ENCODE measurements at regions not wholly inside any gene's neighbourhood (a gene's known extent, or its start where the extent isn't known, plus 50 kb on each side); places are given as distances from the start of the nearest gene placed in this dataset.

- no peak for DNase-seq (ENCODE audit: low read depth in 2 of 2)
Measured at GRCh38 chr4:27490315-27490714, 629.7 kb downstream of the STIM2 start.

GRCh38 chr4:27490766-27491165 is 630.1 kb downstream of the STIM2 start:
- DNase-seq (ENCODE audit: low read depth in 2 of 2), result no peak

GRCh38 chr4:27506401-27506800 is 645.8 kb downstream of the STIM2 start:
- DNase-seq (ENCODE audit: low read depth in 2 of 2), result no peak

GRCh38 chr4:27514711-27515110 is 654.1 kb downstream of the STIM2 start:
- no peak for DNase-seq (ENCODE audit: low read depth in 2 of 2)

DNA sequence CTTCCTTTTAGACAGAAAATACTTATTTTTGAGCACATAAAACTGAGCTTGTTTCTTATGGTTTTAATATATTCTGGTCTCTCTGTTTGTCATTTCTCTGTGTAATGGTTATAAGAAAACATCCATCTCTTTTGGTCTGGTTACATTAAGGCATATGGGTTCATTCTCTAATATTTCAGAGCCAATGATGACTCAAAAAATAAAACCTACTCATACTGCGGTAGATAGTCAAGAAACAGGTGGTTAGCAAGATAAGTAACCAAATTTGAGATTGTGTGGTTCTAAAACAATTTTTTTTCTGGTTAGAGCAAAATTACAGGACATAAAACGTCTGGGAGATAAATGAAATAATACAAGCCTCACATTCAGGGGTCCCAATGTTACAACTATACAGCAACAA is 654.5 kb downstream of the STIM2 start:
- no peak for DNase-seq (ENCODE audit: low read depth in 2 of 2)

DNA sequence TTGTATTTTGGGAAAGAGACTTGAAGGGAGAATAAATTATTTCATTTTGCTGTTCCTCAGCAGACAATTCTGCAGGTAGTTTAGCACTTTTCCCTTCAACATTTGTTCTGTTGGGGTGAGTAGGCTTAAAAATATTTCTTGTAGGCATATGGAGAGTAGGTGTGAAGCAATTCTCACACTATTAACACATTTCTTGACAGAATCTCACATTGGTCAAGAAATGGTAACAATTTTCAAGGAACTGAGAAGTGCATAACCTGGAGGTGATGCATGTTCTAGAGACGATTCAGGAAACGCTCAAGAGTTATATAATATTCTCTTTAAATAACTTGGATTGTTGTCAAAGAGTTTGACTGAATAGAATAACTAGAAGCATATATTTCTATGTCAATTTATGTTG is 658.2 kb downstream of the STIM2 start:
- no peak for DNase-seq (ENCODE audit: low read depth in 2 of 2)

GRCh38 chr4:27524224-27524623 is 663.6 kb downstream of the STIM2 start:
- DNase-seq (ENCODE audit: low read depth in 2 of 2), result no peak

DNA sequence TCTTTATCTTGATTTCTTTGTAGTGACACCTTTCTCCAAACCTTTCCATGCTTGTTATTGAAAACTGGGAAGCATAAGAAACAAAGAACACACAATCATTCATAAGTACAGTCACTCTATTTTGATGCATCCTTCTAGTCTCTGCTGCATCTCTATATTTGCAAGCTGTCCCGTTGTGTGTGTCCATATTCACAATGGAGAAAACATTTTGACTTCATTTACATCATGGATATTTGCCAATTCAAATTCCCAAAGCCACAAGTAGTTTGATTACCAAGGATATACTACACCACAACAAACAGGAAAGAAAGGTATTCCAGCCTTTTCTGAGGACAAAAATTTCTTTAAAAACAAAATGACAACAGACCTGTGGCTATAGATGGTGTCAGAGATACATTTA is 673.8 kb downstream of the STIM2 start:
- no peak for DNase-seq (ENCODE audit: low read depth in 2 of 2)

DNA sequence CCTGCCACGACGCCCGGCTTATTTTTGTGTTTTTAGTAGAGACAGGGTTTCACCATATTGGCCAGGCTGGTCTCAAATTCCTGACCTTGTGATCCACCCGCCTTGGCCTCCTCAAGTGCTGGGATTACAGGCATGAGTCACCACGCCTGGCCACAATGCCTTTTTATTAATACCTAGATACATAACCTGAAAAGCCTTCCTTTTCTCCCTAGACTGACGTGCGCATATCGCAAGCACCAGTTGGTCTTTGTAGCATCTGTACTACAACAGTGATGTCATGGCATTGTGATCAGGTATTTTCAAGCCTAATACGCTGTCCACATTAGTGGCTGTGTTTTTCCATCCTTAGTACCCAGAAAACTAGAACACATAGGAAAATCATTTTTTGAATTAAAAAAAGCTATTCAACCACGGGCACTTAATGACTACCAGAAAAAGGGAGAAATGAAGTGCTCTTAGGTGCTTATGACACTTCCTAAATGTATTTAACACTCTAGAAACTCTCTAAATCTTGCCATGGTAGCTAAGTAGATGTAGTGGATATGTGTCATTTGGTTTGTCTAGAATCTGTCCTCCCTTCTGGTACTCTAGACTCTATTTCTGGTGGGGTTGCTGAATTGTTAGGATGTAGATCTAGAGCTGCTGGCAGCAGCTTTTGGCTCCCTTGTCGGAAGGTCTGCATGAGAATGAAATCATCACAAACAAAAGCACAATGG is 707.8 kb downstream of the STIM2 start:
- DNase-seq (ENCODE audit: low read depth in 2 of 2), result no peak

GRCh38 chr4:27568952-27569319 is 708.3 kb downstream of the STIM2 start:
- no peak for DNase-seq (ENCODE audit: low read depth in 2 of 2)

GRCh38 chr4:27574743-27575142 is 714.1 kb downstream of the STIM2 start:
- DNase-seq (ENCODE audit: low read depth in 2 of 2), result no peak

DNA sequence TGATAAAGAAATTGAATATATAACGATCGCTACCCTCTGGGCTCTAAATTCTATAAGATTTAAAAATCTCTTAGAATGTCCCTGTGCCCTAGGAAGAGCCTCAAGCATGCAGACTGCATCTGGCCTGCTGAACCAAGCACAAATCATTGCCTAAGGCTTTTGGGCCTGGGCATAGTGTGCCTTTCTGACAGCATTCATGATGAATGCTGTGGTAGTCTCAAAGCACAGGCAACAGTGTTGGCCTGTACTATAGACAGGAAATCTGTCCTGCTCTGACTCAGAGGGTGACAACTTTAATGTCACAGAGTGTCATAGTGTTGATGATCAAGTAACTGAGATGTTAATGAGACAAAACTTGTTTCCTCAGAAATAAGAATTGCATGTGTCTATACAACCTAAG is 717.3 kb downstream of the STIM2 start:
- no peak for DNase-seq (ENCODE audit: low read depth in 2 of 2)

DNA sequence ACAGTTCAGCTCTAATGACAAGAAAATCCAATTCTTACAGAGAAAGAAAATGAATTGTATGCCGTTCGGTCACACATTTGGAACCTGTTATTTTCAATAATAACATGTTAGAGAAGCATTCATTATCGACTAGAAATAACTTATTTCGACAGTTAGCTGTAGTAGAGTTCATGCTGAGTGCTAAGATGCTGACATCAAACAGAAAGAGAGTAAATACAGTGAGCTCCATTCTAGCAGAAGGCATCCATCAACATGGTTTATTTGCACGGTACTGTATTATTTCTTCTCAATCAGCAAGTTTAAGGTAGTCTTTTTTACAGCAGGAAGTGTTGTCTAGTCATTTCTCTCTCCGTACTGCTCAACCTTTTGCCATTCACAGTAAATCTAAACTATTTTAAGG is 732.1 kb downstream of the STIM2 start:
- no peak for DNase-seq (ENCODE audit: low read depth in 2 of 2)

GRCh38 chr4:27594922-27595321 is 734.3 kb downstream of the STIM2 start:
- no peak for DNase-seq (ENCODE audit: low read depth in 2 of 2)

GRCh38 chr4:27595571-27596360 is 735.1 kb downstream of the STIM2 start:
- DNase-seq (ENCODE audit: low read depth in 2 of 2), result no peak

DNA sequence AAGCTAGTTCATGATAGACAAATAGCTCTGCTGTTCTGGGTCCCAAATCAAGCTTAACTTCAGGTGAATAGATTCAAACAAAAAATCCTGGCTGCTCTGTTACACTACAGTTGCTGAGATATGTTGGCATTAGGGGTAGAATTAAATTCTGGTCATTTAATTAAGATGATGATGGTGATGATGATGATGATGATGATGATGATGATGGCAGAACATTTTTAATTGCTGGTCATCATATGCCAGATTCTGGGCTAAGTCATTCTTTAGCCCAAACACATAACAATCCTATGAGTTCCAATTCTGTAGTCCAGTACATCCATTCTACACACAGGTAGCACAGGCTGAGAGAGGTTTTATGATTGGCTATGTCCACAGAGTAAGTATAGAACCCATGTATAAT is 741.5 kb downstream of the STIM2 start:
- no peak for DNase-seq (ENCODE audit: low read depth in 2 of 2)

DNA sequence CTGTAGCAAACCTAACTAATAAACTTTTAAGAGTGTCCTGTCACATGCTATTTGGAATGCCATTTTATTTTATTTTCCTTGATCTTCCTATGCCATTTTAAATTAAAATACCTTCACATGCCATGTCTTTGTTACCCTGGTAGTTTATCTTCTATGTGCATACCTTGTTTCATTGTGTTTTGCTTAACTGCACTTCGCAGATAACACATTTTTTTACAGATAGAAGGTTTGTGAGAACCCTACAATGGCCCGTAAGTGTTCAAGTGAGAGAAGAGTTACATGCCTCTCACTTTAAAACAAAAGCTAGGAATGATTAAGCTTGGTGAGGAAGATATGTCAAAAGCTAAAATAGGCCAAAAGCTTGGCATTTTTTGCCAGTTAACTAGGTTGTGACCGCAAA is 744.1 kb downstream of the STIM2 start:
- no peak for DNase-seq (ENCODE audit: low read depth in 2 of 2)

DNA sequence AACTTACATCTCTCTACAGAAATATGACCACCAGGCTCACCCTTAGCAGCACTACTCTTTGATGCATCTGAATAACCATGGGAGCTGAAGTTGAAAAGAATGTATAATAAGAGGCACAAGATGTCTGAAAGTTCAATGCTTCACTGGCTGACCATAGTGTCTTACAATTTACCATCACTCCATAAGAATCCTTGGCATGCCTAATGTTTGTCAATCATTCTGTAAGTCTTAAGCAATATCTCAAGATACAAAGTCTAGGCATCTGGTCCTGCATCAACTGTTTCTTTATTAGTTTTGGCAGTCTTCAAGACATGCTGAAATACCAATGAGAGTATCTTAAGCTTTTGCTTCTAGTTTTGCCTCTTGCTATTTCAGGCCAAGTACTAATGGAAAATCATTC is 755.5 kb downstream of the STIM2 start:
- peak; percentile 11 to 14 for DNase-seq (ENCODE audit: low read depth in 2 of 2)

- DNase-seq (ENCODE audit: low read depth in 2 of 2), result no peak
Measured at GRCh38 chr4:27619435-27619834, 758.8 kb downstream of the STIM2 start.

- DNase-seq (ENCODE audit: low read depth in 2 of 2), result no peak
Measured at GRCh38 chr4:27620886-27621285, 760.2 kb downstream of the STIM2 start.

GRCh38 chr4:27624749-27625148 is 764.1 kb downstream of the STIM2 start:
- no peak for DNase-seq (ENCODE audit: low read depth in 2 of 2)

DNA sequence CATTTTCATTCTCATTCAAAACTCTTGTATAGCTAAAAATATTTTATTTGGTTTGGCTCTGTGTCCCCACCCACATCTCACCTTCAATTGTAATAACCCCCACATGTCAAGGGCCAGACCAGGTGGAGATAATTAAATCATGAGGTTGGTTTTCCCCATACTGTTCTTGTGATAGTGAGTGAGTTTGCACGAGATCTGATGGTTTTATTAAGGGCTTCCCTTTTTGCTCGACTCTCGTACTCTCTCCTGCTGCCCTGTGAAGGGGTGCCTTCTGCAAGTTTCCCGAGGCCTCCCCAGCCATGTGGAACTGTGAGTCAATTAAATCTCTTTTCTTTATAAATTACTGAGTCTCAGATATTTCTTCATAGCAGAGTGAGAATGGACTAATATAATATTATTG is 768.0 kb downstream of the STIM2 start:
- DNase-seq (ENCODE audit: low read depth in 2 of 2), result no peak

DNA sequence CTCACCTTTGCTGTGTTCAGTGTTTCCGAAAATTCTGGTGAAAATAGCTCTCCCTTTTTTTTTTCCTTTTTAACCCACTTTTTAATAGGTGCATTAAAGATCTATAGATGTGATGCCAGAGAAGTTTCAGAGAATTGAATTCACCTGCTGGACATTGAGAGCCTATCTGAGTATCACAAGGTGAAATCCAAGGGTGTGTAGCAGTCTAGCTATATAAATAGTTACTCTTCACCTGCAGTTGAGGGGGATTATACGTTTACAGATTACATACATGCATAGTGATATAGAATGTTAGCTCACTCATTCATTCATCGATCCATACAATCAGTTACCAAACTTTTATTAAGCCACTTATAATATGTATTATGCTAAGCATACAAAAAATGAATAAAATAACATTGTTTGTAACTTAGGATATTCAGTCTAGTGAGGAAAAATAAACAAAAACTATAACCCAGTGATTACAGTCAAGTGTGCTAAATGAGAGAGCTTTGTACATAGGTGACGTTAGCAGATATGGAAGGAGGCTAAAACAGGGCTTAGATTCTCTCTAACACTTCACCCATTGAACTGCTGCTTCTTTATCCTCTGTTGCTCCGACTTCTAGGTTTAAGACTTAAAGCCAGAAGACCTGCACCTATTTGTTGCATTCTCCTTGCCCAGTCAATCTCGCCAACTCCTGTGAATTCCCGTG is 769.0 kb downstream of the STIM2 start:
- no peak for DNase-seq (ENCODE audit: low read depth in 2 of 2)

Data from fibroblast of skin of left biceps (primary cell).